ENCODE measurements at regions not wholly inside any gene's neighbourhood (a gene's known extent, or its start where the extent isn't known, plus 50 kb on each side); places are given as distances from the start of the nearest gene placed in this dataset.

GRCh38 chr21:19275065-19275464 lies 871.5 kb upstream of the TMPRSS15 start (continued):
- TF ChIP-seq HBP1 (CRISPR knock-in tag; IDR thresholded peaks at IDR 0.05) (no peak), ZBTB49 (CRISPR knock-in tag; IDR thresholded peaks at IDR 0.05; ENCODE audit: borderline replicate concordance) (no peak), ILF3 (IDR thresholded peaks at IDR 0.05; ENCODE audit: borderline replicate concordance) (no peak), ZNF507 (tag; conservative IDR thresholded peaks at IDR 0.05) (no peak), ZC3H8 (IDR thresholded peaks at IDR 0.05) (no peak), TFE3 (CRISPR knock-in tag; IDR thresholded peaks at IDR 0.05) (no peak), HDAC3 (IDR thresholded peaks at IDR 0.05; ENCODE audit: borderline replicate concordance, partially characterized antibody) (no peak), CBX2 (IDR thresholded peaks at IDR 0.05; ENCODE audit: insufficient read depth, low read length, poor library complexity, severe bottlenecking) (no peak), MEF2A (IDR thresholded peaks at IDR 0.05; ENCODE audit: control insufficient read depth, low read depth, low read length) (no peak), TEAD4 (IDR thresholded peaks at IDR 0.05; ENCODE audit: low read length) (no peak), TEAD4 (CRISPR knock-in tag; IDR thresholded peaks at IDR 0.05; ENCODE audit: borderline replicate concordance) (no peak), HOXB6 (CRISPR knock-in tag; IDR thresholded peaks at IDR 0.05; ENCODE audit: borderline replicate concordance) (no peak)

All from K562 (cell line).